ENCODE measurements at regions not wholly inside any gene's neighbourhood (a gene's known extent, or its start where the extent isn't known, plus 50 kb on each side); places are given as distances from the start of the nearest gene placed in this dataset.

- TF ChIP-seq CTCF (IDR thresholded peaks at IDR 0.05; ENCODE audit: low read depth, low read length) (no peak), EZH2phosphoT487 (IDR thresholded peaks at IDR 0.05; ENCODE audit: low read depth) (no peak)
These were observed 93.3 kb downstream of the HNRNPLL start for GRCh38 chr2:38509314-38509946.

All from OCI-LY3 (cell line).